ELR (cell line): ENCODE measurements at regions not wholly inside any gene's neighbourhood (a gene's known extent, or its start where the extent isn't known, plus 50 kb on each side); places are given as distances from the start of the nearest gene placed in this dataset.

Source experiments
- DNase-seq: peaks from one replicate; pipeline ENCODE4 v3.0.0-alpha.2; 2015; ENCODE audit warnings: low read depth

DNA sequence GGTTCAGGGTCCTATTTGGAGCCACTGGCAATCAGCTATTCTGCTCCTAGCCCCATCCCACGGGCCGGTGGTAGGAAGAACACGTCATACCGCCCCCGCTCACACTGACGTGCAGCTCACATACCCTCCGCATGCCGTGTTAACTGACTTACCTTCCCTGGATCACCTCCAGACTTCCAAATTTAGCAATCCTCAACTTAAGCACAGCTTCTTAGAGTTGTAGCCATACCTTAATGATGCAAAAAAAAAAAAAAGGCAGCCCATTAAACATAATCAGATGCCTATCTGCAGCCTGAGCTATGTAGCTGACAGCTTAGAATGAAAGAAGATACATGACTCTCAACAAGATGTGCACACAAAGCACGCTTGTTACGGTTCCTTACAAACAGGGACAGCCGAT lies 93.0 kb downstream of the IRX2 start:
- DNase-seq, result no peak

DNA sequence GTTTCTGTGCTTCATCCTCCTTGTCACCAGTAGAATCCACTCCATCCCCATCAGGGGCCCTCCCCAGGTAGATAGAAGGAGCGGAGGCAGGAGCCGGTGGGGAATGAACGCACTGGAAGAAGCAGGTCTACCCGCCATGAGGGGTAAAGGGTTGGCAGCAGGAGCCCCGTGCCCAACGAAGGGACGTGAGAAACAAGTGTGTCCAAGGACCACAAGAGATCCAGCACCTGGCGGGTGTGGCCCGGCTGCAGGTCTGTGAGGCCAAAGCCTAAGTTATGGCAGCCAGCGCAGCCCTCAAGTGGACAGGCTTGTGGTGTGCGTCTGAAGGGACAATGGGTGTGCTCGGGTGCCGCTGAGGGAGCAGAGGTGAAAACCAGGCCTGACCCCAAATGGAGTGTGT lies 94.3 kb downstream of the IRX2 start:
- DNase-seq, result no peak

DNA sequence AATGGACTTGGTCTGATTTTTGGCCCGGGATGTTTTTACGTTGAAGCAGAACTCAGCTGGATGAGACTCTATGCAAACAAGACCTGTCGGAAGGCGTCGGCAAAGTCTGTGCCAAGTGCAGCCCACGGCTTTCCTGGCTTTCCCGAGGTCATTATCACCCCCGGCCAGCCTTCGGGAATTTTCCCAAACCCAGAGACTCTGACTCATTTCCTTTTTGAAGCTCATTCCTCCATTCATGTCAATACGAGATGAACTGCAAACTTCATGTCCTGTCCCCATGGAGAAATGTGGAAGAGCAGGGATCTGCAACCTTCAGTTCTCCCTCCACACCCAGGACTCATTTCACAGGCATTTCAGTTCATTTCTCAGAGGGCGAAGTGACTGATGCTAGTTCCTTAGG lies 95.3 kb downstream of the IRX2 start:
- DNase-seq, result peak; percentile 0

DNA sequence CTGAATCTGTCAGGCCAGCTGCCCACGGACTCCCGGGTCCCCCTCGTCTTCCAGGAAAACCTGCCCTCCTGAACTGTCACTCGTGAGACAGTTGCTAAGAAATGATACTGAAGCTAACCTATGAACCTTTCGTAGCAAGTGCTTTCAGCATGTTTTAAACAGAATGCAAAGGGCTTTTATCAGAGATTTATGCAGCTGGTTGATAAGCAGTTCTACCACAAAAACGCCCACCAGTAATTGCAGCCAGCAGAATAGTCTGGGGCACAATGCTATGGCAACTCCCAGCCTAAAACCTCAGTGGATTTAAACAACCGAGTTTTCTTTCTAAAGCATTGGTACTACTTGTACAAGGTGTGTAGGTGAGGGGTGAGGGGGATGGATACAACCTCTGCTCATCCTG lies 97.5 kb downstream of the IRX2 start:
- no peak for DNase-seq

DNA sequence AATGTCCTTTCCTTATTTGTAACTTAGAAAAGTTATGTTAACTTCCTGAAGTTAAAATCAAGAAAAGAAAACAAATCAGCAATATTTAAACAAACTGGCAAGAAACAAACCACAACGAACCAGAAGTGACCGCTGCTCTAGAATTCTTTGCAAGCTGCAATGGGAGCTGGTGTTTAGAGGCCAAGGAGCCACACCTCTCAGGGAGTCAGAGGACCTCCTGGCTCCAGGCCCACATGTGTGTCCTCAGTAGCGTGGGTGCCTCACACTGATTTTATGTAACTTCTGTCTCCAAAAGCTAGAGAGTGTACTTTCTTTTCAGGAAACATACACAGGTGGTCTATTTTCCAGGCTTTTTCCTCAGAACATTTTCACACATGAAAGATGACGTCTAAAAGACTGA lies 100.4 kb downstream of the IRX2 start:
- no peak for DNase-seq

DNA sequence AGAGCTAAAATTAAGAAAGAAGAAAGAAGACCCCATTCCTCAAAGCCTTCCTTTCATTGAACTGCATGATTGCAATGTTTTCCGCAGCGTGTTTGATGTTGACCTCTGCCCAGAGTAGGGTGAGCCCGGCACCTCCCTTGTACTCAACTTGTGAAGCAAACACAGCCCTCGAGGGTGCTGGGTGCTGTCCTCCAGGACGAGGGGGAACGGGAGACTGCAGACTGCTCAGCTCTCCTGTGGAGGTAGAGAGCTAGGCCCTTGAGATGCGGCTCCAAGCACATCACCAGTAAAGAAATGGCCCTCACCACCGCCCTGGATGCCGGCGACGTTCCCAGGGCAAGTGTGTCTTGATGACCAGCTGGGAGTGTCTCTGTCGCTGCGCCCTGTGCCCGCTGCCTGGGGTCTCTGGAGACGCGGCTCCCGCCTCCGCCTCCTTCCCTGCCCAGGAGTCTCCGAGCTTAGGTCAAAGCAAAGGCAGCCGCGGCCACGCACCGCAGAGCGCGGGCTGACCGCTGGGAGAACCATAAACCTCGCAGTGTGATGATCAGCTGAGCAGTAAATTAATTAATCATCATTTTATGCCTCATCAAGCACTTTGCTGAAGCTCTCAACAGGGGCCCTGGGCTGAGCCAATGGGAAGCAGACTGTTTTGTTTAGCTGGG lies 108.7 kb downstream of the IRX2 start:
- no peak for DNase-seq

DNA sequence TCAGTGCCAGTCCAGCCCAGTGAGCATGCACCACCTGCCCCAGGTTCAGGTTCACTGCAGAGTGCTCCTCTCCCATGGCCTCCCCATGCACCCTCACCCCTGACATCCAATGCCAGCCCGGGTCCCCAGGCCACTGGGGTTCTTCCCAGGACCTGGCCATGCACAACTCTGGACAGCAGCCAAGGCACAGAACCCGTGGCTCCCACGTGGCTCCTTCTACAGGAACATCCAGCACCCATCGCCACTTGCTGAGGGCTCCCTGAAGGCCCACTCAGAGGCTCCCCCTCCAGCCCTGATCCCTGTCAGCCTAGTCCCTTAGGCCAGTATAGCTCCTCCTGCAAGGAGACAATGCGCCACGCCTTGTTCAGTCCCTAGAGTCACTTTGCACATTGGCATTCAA lies 110.8 kb downstream of the IRX2 start:
- no peak for DNase-seq

DNA sequence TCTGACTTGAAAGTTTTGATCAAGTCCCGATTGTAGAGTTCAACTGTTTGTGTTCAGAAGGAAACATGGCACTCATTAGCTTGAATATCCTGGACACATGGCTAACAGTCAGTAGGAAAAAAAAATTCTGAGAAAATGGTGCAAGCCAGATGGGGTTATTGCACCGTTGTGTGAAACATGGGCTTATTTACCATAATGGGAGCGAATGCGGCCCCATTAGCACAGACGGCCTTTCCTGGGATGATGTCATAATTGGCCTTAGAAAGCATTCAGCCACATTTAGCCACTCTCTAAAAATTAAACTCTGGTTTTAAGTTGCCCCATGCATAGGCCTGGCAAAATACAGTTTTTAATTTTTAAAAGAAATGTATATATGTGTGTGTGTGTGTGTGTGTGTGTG lies 112.1 kb downstream of the IRX2 start:
- DNase-seq, result no peak

DNA sequence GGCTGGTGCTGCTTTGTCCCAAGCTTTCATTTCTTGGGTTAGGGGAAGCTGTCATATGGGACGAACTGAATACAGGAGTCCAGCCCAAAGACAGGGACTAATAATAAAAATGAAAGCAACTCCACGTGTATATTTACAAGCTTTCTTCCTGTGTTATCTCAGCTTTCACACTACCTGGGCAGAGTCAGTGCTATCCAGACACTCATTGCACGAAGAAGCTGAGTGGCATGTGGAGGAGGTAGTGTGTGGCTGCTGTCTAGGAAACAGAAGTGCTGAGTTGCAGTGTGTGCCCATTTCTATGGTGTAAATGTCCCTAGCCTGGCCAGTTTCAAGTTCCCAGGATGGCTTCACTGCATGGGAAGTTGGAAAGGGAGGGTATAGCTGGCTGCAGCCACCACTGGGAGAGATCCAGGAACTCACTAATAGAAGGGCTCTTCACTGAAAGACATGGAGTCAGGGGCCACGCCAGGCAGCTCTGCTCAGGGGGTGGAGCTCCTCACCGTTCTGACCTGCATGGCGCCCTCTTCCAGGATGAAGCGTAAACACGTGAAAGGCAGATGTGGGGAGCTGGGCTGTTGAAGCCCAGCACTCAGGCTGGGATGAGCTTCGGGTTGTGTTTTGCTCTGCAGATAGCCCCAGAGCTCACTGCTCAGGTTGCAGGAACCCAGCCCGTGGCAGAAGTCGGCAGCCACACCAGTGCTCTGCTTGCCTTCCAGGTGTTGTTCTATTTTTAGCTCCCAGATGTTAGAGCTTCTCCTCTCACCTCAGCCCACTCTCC lies 116.9 kb downstream of the IRX2 start:
- no peak for DNase-seq

DNA sequence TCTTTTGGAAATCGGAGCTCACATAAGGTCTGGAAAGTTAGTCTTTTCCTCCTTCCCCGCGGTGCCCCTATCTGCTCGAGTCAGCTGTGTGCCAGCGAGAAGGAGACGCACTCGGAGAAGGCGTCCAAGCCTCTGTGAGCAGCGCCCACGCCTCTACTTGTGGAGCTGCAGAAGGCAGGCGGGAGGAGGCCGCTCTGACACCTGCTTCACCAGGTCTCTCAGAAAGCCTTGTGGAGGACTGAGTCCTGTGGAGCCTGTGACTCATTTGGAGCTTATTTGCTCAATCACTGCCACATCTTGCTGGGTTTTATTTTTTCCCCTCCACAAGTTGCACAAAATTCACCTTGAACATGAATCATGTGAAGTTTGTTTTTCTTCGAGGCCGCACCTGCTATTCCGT lies 117.5 kb downstream of the IRX2 start:
- DNase-seq, result no peak

DNA sequence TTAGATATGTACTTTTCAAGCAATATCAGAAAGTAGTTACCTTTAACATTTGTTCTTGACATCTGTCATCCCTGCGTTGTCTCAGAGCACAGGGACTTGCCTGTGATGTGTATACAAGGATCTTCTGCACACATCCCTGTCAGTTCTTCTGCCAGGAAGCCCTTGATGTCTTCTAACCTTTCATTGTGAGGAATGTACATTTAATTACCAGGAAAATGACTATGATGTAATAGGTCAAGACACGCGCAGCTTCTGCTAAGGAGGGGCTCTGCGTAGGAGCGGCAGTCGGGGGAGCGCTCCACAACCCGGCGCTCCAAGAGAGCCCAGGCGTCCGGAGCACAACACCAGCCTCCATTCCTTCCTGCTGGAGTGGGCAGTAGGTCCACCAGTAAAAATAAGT lies 119.7 kb downstream of the IRX2 start:
- no peak for DNase-seq

DNA sequence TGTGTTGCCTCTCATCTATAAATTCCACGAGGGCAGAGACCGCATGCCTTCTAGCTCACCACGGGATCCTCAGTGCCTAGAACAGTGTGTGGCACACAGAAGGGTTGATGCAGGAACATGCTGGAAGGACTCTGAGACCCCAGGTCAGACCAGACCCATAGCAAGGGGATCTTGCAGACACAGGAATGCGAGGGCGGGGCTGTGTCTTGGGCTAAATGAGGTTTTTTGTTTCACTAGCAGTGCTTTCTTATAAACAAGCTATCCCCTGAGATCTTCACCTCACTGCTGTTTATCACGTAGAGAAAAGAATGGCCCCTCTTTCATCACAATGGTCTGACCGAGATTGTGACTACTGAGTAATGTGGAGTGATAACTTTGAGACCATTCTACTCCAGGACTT lies 122.4 kb downstream of the IRX2 start:
- no peak for DNase-seq

DNA sequence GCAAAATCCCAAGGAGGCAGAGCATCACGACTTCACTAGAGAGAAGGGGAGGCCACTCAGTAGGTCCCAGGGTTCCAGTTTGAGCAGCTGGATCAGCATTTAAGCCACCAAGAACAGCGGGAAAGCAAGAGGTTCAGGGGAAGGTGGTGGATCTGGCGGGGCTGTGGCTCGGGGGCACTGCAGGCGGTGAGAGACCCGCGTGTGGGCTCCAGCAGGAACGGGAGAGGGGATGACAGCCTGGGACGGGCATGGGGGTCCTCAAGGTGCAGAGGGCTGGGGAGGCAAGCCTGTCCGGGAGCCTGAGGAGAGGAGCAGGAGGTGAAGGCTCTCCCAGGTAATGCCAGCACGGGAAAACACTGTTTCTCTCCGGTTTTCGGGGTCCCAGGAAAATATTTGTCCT lies 123.6 kb downstream of the IRX2 start:
- no peak for DNase-seq

DNA sequence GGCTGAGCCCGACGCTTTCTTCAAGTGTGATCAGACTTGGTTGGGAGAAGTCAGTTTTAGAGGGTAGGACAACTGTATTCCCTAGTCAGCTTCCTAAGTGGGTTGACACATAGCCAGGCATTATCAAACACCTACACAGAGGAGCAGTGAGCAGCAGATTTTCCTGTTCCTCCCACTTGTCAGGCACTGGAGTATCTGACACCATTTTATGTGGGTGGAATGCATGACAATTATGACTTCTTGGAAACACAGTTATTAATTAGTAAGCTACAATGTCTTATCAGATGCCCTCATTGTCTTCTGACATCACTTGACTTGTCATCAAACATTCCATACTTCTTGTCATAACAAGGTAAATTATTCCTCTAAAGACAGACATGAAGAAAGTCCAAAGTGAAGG lies 124.9 kb downstream of the IRX2 start:
- no peak for DNase-seq

DNA sequence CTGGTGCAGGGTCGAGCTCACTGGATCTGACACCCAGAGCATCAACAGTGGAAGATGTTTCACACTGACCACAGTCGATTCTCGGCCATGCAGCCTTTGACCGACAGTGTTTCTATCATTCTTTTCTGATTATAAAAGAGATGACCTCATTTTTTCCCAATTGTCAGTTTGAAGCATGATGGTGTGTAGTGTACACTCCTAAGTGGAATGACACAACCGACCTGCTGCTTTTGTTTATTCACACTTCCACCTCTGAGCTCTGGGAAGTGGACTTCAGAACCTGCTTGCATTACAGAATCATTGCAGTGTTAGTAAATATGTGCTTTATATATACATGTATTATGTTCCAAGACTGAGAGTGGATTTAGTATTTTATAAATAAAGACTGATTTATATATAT lies 128.6 kb downstream of the IRX2 start:
- DNase-seq, result no peak

DNA sequence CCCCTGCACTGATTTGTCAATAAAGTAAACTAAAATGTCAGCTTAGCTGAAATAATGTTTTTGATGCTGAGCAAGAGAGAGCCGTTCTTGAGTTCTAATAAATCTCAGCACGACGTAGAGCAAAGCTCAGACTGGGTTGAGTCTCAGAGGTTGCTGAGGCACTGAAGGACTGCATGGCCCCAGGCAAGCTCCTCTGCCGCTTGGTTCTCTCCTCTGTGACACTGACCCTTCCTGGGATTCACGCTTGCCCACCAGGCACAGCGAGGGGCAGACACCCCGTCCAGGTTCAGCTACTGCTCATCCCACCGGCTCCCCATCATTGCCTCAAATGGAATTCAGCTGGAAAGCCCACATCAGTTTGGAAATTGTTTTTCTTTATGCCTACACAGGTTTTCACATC lies 129.8 kb downstream of the IRX2 start:
- no peak for DNase-seq

DNA sequence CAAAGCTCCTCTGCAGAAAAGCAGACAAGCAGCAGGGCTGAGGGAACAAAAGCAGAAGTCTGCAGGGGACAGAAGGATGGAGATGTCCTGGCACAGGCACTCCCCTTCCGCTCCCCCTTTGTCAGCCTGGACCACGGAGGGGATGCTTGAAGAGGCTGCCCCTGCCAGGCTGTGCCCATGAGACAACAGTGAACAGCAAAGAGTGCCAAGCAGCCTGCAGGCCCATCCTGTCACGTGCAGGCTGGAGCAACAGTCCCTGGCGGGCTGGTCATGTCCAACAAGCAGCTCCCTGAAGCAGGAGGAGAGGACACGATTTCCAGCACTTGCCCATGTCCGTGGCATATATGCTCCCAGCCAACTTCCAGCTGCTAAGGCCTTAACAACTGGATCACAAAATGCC lies 132.3 kb downstream of the IRX2 start:
- DNase-seq, result no peak

DNA sequence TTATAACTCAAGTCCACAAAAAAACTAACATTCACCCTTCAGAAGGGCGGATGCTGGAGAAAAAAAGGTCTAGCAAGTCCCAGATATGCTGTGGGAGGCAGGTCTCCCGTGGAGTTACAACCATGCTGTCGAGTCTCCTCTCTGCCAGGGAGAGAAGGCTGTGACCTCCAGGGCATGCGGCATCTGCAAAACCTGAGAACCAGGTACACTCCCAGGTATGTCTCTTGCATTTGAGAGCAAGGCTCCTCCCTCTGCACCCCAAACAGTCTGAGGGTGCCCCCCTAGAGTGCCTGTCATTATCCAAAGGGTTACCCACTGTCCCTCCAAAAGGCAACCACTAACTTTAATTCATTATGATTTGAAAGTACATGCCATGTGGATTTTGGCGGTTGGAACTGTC lies 134.0 kb downstream of the IRX2 start:
- DNase-seq, result no peak

DNA sequence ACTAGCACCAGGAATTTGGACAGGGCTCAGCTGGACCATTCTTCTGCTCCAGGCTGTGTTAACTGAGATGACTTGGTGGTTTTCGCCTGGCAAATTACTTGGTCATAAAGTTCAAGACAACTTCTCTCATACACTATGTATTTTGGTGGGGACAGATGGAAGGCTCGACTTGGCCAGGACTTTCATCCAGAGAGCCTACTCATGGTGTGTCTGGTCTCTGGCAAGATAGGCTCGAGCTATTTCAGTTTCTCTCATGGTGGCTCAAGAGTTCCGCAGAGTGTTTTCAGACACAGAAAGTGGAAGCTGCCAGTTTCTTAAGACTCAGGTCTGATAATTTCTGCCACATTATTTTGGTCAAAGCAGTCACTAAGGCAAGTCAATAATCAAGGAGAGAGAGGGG lies 135.6 kb downstream of the IRX2 start:
- no peak for DNase-seq

DNA sequence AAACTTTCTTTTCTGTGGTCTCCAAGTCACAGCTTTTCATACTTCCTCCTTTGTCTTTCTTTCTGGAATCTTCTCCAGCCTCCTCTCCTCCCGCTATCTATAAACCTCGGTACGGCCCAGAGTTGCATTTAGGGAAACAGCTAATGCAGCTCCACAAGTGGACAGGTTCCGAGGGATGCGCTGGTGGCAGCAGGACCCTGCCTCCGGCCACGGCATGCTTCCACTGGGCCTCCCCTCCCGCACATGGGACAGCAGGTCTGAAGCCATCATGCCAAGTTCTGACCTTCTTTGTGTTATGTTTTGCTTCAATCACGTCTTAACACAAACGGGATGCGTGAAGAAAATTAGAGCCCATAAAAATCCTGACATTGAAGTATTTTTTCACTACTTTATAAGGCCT lies 136.9 kb downstream of the IRX2 start:
- DNase-seq, result no peak

DNA sequence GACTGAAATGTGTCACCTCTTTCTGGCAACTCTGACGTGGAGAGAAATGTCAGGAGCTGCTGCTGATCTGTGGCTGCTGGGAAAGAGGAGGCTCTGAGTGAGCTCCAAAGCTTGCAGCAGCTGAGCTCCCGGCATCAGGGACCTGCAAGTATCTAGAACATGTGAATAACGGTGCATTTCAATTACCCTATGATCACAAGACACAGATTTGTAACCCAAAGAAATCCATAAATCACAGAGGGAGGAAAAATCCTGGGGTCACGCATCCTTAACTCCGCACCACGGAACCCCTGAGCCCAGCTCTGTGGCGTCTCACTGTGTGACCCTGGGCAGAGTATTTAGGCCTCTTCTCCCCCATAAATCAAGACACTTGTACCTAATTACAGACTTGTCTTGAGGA lies 139.8 kb downstream of the IRX2 start:
- no peak for DNase-seq

DNA sequence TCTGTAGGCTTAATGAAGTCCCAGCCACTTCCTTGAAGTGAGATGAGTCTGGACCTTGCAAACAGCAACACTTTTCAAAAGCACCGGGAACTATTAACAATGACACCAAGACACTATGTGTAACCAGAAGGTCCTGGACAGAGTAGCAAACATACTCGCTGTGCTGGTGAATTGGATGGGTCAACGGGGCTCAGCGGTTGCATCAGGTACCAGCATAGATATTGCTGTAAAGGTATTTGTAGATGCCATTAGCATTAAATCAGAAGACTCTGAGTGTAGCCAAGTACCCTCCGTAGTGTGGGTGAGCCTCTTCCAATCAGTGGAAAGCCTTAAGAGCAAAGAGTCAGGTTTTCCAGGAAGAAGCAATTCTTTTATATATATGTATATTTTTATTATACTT lies 140.5 kb downstream of the IRX2 start:
- no peak for DNase-seq

DNA sequence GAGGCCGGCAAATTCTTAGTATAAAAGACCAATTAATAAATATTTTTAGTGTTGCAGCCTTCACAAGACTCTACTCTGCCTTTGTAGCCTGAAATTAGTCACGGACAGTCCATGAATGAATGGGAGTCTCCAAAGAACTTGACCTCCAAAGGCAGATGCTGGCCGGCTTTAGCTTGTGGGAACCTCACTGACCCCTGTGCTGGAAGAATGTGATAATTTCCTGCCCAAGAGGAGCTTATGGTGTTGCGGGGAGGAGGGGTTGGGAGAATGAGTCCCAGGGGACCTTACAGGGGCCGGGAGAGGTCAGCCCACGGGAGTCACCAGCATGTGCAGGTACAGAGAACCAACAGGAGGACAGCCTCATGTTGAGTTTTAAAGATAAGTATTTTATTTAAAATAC lies 143.1 kb downstream of the IRX2 start:
- DNase-seq, result no peak

DNA sequence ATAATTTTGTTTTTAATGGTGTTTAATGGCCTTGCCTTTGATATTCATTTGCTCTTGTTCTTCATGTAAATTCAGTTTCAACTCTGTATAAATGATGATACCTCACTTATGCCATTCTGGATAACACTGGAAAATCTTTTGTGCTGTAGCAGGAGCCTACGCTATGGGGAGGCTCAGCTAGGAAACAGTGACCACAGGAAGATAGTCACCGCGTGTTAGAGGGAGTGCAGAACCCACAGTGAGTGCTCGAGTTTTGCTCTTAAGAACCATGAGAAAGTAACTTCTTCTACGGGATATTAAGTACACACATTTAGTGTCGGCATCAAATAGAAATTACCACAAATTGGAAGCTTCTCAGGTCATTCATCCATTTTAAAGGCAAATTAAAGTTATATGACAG lies 143.9 kb downstream of the IRX2 start:
- no peak for DNase-seq
